ENCODE measurements at regions not wholly inside any gene's neighbourhood (a gene's known extent, or its start where the extent isn't known, plus 50 kb on each side); places are given as distances from the start of the nearest gene placed in this dataset.

DNA sequence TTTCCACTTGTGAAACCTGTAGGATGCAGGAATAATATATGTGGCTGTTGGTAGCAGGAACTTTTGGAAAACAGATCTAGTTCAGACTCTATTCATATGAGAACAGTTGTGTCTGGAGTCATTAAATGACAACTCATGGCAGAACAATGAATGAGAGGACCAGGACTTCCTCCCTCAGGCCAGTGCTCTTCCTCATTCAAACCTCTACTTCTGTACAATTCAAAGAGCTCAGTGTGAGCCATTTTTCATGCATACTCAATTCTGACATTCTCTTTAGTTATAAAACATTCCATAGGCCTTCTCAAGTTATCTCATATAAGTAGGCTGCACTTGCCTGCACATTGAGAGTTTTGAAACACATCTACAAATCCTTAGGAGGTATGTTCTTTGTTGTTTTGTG, 1526.6 kb upstream of the FLRT2 start:
- no peak for DNase-seq (ENCODE audit: extremely low spot score, insufficient read length, low read depth)
- FAIRE-seq = no peak

DNA sequence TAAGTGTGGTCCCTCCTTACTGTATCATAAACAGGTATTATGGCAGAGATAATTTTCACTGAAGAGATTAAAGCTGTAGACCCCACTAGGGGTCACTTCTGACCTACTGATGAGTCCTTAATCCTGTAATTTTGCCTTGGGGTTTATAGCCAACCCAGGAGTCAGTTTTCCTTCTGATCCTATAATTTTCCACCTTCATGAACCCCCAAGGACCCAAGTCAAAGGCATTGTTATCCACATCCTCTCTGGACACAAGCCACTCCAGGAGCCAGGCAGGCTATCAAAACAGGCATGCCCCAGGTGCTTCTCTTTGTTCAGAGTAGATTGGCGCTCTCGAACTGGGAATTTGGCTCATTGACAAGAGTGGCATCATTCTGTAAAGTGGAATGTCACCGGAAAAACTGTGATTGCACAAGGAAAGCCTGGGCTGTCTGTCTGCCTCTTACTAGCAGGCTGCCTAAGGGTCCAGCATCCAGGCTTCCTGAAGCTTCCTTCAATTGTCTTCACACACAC, 1523.2 kb upstream of the FLRT2 start:
- FAIRE-seq (no peak), DNase-seq (ENCODE audit: extremely low spot score, insufficient read length, low read depth) (no peak)

DNA sequence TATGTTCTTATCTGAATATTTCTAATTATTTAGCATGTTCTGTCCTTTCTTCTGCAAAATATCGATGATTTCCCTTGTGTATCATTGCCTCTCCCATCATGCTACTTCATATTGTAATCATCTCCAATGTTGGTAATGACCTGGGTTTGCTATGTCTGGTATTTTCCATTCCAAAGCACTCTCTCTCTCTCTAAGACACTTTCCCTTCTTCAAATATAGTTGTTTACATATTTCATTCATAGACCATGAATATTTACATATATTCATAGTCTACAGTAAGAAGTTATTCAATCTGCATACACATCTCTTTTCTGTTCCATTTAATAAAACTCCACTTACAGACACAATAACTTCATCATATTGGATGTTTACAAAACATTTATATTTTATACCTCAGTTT, 1516.5 kb upstream of the FLRT2 start:
- no peak for FAIRE-seq
- no peak for DNase-seq (ENCODE audit: extremely low spot score, insufficient read length, low read depth)

DNA sequence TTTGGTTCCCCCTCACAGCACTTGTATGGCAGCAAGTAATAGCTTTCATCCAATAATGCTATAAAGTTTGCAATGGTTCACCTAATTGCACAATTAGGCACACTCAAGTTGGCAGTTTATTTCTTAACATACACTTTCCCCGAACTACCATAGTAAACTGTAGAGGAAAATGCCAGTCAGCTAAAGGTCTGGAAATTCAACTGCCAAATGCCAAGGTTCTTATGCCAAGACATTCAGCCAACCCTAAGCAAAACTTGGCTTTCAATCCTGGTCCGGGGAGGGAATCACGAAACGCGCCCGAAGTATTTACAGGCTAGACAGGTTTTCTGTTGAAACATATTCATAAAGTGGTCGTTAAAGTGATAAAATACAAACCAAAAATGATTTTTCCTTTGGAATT, 1512.4 kb upstream of the FLRT2 start:
- FAIRE-seq = no peak
- no peak for DNase-seq (ENCODE audit: extremely low spot score, insufficient read length, low read depth)

DNA sequence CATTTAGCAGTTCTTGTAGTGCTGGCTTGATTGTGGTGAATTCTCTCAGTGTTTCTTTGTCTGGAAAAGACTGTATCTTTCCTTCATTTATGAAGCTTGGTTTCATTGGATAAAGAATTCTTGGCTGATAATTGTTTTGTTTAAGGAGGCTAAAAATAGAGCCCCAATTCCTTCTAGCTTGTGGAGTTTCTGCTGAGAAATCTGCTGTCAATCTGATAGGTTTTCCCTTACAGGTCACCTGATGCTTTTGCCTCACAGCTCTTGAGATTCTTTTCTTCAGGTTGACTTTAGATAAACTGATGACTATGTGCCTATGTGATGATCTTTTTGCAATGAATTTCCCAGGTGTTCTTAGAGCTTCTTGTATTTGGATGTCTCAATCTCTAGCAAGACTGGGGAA, 1508.5 kb upstream of the FLRT2 start:
- FAIRE-seq (no peak), DNase-seq (ENCODE audit: extremely low spot score, insufficient read length, low read depth) (no peak)

DNA sequence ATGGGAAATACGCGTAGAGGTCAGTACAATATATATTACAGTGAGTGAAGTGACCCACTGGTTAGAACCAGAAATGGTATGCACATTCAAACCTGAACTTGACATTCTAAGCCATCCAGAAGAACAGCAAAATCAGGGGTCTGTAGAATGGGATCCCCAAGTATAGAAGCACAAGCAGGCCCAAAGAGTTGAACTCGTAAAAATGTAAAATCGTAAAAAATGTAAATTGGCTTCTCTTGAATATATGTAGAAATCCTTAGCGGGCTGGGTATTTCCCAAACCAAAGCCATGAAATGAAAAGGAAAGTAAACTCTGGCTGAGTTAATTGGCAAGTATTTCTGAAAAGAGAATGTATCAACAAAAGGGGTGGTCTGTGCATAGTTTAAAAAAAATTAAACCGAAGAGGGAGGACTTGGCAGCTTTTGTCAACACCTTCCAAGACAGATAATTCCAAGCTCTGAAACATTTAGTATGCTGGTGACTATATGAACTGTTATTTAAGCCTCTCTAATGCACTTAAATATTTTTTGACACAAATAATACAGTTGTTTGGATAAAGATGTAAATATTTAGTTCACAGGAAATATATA, 1505.6 kb upstream of the FLRT2 start:
- FAIRE-seq = no peak
- DNase-seq (ENCODE audit: extremely low spot score, insufficient read length, low read depth) = no peak

DNA sequence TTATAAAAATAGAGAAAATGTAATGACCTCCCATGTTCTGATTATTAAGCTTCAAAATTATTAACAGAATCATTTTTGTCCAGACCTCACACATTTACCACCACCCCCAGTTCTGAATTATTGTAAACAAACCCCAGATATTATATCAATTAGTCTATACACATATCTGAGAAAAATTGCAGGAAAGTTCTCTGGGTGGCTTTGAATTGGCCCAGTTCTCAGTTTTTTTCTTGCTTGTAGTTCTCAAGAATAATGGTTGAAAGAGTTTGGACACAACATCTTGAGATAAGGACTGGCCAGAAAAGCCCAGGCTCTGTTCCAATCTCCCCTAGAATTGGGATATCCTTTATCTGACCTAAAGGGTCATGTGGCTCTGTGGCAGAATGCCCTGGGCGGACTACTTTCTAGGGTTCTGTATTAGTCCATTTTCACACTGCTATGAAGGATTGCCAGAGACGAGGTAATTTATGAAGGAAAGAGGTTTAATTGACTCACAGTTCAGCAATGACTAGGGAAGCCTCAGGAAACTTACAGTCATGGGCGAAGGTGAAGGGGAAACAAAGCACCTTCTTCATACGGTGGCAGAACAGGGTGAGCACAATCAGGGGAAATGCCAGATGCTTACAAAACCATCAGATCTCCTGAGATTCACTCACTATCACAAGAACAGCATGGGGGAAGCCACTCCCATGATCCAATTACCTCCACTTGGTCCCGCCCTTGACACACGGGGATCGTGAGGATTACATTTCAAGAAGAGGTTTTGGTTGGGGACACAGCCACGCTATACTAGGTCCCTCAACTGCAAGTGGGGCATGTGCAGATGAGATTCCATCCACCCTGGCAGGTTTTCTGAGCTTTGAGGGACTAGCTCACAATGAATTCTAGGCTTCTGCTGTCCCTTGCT, 1504.6 kb upstream of the FLRT2 start:
- DNase-seq (ENCODE audit: extremely low spot score, insufficient read length, low read depth) (no peak), FAIRE-seq (no peak)

DNA sequence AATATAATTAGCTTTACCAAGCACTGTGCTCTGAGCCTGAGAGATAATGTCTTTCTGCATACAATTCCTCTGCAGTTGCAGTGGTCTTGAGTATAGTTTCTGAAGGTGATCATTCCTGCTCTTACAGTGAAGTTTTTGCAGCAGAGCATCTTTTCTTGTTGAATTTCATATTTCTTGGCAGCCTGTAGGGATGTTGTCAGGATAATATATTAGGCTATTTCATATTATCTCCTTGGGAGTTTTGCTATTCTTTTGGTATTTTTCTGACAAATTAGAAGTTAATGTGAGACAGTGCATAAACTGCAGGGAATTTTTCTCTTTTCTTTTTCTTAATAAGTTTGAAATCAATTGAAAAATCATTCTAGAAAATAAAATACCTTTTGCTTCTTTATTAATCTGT, 1502.6 kb upstream of the FLRT2 start:
- FAIRE-seq (no peak), DNase-seq (ENCODE audit: extremely low spot score, insufficient read length, low read depth) (no peak)

DNA sequence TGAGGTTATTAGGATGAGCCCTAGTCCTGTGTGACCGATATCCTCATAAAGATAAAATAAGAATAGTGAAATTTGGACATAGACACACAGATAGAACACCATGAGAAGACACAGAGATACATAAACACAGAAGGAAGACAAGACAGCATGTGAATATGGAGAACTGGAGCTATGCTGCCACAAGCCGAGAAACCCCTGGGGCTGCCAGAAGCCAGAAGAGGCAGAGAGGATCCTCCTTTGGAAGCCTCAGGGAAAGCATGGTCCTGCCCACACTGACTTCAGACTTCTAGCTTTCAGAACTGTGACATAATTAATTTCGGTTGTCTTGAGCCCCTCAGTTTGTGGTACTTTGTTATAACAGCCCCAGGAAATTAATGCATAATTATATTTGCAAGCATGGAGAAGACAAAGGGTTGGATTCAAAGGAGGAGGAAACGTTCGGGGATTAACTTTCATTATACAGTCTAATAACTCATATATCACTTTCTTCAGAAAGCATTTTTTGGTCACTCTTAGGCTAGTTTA, 1501.8 kb upstream of the FLRT2 start:
- DNase-seq (ENCODE audit: extremely low spot score, insufficient read length, low read depth) = no peak
- no peak for FAIRE-seq

DNA sequence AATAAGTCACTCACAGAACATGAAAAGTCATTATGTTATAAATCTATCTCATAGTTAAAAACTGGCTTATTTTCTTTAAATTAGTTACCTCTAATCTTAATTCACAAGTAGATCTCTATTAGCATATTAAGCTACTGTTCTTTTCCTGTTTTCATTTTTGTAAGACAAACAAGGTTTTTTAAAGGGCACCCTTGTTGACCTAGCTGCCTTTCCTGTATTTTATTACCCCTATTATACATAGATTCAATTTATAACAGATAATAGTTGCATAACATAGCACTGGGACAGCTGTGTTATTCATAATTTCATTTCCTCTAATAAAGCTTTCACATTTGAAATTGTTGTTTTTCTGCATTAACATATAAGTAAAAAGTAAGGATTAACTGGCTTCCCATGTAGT, 1500.7 kb upstream of the FLRT2 start:
- FAIRE-seq = no peak
- no peak for DNase-seq (ENCODE audit: extremely low spot score, insufficient read length, low read depth)

DNA sequence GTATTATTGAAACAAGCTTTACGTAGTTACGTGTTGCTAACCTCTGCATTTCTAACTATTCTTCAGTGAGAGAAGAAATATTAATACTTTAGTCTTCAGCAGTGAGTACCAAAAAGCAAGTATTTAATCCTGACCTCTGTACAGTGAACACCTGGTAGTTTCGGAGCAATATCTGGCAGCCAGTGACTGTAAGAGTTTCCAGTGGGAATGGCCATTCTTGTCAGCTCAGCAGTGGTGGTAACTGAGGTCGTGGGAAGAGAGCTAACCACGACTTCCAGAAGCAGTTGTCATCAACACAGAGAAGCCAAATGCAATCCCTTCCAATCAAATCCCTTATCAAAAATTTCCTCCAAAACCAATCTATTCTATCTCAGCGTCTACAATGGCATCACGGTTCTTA, 1500.2 kb upstream of the FLRT2 start:
- DNase-seq (ENCODE audit: extremely low spot score, insufficient read length, low read depth) (no peak), FAIRE-seq (no peak)

DNA sequence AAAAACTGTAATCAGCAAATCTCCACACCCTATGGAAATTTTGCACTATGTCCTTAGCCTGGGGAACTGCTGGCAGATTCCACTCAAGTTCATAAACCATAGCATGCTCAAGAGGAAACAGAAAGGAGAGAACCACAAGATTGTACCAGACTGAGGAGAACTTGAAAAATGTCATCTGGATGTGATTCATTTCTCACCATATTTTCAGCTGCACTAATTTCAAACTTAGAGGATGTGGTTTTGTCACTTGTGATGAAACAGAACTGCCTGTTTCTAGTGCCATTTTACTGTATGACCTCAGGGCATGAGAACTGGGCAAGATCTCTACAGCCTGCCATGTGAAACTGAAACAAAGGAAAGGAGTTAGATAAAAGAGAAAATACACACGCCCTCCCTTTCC, 1493.1 kb upstream of the FLRT2 start:
- no peak for DNase-seq (ENCODE audit: extremely low spot score, insufficient read length, low read depth)

DNA sequence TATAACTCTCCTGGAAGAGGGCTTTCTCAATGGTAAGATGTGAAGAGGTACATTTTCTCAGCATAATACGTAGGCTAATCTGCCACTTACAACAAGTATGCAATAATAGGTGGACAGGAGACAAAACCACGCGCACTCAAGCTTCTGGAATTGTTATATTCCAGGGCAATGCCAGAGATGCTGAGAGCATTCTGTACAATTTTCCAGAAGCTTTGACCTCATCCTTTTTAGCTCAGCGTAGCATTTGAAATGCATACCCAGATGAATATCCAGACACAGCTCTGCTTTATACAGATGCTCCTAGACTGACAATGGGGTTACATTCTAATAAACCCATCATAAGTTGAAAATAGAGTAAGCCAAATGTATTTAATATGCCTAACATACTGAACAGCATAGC, 1492.4 kb upstream of the FLRT2 start:
- no peak for FAIRE-seq
- no peak for DNase-seq (ENCODE audit: extremely low spot score, insufficient read length, low read depth)

More for the DNA sequence above, 1493.1 kb upstream of the FLRT2 start:
- no peak for FAIRE-seq

DNA sequence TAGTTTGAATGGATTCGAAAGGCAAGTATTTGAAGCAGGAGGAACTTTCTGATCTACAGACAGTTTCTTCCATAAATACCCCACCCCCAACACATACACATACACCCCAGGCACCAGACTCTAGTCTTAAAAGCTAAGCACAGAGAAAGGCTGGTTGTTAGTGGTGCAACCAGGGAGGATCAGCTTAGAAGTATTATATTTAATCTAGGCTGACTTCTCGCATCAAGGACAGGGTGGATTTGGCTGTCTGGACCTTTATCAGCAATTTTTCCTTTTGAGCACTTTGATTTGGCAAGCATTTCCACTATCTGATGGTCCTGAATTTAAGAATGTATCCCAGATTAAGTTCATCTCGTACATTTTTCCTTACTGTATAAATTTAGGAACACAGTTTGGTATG, 1489.8 kb upstream of the FLRT2 start:
- FAIRE-seq (no peak), DNase-seq (ENCODE audit: extremely low spot score, insufficient read length, low read depth) (no peak)

DNA sequence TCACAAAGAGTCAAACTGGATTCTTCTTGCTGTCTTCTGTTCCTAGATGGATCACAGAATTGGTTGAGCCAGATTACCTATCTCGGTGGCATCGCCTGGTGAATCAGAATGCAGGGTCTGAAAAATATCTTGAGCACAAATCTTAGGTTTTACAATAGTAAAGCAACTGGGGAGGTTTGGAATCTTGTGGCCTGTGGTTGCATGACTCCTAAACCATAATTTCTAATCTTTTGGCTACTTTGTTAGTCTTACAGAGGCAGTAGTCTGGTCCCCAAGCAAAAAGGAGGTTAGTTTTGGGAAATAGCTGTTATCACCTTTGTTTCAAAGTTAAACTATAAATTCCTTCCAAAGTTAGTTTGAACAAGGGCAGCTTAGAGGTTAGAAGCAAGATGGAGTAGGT, 1488.5 kb upstream of the FLRT2 start:
- DNase-seq (ENCODE audit: extremely low spot score, insufficient read length, low read depth) = no peak
- no peak for FAIRE-seq

DNA sequence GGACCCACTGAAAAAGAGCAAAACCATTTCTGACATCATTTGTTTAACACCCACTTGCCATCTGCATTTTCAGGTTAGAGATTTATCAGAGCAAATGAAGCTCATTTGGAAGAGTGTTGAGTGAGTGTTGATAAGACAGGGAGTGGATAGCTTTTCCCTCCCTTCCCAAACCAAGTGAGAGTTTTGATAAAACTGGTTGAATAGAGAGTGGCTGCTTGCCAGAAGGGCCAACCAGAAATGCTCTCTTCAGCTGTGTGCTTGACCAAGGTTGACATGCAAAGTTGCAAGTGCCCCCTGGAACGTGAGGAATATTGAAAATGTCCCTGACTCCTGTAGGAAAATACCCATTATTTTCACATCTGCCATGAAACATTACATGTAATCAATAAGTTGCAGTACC, 1487.0 kb upstream of the FLRT2 start:
- FAIRE-seq (no peak), DNase-seq (ENCODE audit: extremely low spot score, insufficient read length, low read depth) (no peak)

DNA sequence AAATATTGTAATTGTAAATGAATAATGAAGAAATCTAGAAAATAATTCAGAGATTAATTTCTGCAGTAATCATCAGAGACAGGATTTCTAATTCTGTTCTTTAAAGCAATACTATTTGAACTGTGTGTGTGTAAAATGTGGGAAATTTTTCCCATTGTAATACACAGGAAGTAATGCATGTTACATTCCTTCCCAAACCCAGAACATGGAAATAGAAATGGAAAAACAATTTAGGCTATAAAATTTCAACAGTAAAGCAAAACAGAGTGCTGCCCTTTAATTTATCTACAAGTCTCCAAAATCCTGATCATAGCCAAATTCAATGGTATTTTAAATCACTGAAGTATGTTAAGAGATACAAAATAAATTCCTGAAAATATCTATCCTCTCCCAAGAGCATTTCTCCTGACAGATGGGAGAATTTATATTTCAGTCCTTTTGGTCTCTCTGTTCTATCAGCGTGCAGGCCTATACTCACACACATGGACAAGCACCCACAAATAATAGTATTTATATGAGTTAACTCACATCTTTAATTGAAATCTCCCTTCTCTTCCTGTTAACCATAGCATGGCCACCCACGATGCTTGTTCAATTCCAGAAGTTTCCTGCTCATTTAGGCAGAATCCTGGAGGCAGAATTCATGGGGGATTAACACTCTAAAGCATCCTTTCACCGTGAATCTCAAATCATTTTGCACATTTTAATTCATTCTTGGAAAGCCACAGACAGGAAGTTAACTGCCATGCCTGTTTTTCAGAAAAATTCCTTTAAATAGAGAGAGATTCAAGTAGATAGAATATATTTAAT, 1465.4 kb upstream of the FLRT2 start:
- no peak for FAIRE-seq
- no peak for DNase-seq (ENCODE audit: extremely low spot score, insufficient read length, low read depth)

DNA sequence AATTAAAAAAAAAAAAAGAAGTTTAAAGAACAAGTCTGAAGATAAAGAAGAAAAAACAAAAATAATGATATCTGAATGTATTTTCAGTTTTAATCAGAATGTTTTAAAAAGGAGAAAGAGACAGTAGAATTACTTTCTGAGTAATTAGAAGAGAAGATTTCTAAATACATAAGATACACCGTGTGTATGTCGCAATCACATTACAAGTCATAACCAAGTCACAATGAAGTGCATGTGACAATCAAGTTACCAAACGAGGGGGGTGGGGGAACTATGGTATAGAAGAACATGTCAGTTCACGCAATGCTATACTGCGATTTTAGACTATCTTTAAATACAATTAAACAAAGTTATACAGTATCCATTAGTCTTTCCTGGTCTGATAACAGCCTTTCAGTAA, 1464.1 kb upstream of the FLRT2 start:
- DNase-seq (ENCODE audit: extremely low spot score, insufficient read length, low read depth) = no peak
- no peak for FAIRE-seq

DNA sequence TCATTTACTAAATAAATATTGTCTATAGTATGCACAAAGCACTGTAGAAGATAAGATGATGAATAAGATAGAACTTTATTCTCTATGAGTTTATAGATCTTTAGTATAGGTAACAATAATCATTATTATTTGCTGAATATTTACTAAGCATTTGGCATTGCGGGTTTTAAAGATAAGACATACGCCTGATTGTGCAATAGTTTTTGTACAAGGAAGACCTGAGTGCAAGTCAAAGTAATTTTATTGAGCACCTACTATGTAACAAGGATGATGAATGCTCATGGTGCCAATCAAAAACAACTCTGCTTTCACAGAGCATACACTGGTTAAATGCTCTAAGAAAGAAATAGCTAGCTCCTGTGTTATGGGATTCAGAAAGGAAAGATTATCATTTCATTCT, 1461.7 kb upstream of the FLRT2 start:
- no peak for FAIRE-seq
- no peak for DNase-seq (ENCODE audit: extremely low spot score, insufficient read length, low read depth)

DNA sequence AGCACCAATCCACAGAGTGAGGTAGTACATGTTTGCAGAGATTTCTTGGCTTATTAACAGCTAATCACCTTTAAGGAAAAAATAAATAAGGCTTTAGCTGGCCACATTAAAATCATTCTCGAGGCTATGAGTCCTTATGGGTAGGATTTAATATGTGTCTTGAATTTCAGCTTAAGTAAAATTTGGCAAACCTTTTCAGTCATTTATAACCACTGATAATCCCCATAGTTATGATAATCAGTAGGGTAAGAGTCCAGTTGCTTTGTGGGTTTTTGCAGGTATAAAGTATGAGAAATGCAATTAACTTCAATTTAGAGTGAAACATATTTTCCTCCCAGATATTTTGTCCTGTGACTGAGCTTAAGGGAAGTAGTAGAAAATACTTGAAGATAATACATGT, 1458.9 kb upstream of the FLRT2 start:
- no peak for DNase-seq (ENCODE audit: extremely low spot score, insufficient read length, low read depth)
- no peak for FAIRE-seq

DNA sequence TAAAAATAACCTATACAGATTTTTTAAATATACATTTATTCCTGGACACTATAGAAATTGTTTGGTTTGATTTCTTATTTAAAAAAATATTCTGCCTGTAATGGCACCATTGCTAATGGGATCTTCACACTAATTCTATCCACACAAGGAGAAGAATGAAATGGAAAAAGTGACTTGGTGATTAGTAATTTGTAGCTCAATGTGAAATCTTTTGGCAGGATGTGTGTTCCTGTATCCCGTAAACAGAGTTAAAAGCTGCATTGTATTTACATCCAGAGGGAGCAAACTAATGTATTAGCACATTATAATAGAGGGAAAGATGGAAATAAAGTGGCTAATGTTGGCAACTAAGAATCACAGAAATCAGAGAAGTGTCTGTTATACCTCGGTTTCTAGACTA, 1455.3 kb upstream of the FLRT2 start:
- DNase-seq (ENCODE audit: extremely low spot score, insufficient read length, low read depth) (no peak), FAIRE-seq (no peak)
